COR-L47 (cell line): ENCODE measurements at regions not wholly inside any gene's neighbourhood (a gene's known extent, or its start where the extent isn't known, plus 50 kb on each side); places are given as distances from the start of the nearest gene placed in this dataset.
"Not testable (repeated sequence)": the region's sequence is repeated elsewhere in the genome, so short reads cannot be mapped to it uniquely, and the experiment has no call there.

Source experiments
- DNase-seq: peaks from one replicate; lab custom pipeline; 2025; lab: John Stamatoyannopoulos, UW

- no peak for DNase-seq
Measured at GRCh38 chr1:219352961-219353651, 179.4 kb downstream of the LYPLAL1 start.

- DNase-seq = no peak
Measured at GRCh38 chr1:219350172-219350931, 176.7 kb downstream of the LYPLAL1 start.

DNA sequence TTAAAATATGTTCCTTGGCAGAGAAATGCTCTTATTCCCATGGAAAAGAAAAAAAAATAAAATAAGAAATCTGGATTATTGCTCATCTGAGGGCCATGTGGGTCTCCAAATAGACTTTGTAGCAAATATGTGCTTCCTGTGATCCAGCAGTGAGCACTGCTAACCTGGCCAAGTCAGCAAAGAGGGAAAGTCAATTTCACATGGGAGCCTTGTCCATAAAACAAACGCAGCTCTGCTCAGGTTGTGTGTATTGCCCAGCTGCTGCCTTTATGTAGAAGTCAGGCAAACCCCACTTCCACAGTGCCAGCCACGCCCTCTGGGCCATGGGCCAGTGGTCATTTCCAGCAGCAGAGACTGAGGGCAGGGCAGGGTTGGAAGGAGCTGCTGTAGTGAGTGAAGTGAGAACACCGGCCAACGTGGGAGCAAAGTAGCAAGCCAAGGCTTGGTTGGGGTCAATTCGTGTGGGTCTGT lies 174.3 kb downstream of the LYPLAL1 start:
- DNase-seq = no peak

DNA sequence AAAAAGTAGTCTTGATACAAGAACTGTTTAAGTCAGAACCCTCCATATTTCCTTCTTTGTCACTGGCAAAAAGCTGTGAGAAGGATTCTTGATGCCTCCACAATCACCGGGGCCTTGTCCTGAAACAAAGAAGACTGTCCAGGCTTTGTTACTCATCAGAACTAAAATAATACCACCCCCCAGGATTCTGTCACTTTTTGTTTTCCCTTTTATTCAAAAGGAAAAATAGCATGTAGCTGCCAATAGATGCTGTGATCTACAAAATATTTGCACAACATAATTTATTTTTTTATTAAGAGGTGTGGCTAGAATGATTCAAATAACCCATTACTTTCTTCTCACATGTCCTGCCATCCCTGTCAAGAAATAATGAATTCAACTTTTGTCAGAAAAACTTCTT lies 173.7 kb downstream of the LYPLAL1 start:
- DNase-seq = no peak

- no peak for DNase-seq
Measured at GRCh38 chr1:219345953-219346352, 172.3 kb downstream of the LYPLAL1 start.

DNA sequence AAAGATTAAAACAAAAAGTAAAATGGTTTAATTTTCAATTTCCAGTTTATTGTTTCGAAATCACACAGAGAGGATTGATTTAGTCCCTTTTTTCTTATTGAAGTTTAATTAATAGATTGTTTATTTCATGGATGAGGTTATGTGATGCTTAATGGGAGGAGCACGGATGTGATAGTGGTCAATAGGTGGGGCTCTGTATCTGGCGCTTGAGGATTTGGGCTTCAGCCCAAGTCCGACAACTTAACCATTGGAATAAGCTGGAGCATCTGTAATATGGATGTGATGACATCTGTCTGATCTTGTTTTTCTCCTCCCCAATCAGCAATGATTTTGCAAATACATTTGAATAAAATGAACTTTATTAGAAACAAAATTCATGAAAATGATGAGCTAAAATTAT lies 169.2 kb downstream of the LYPLAL1 start:
- DNase-seq = no peak

- no peak for DNase-seq
Measured at GRCh38 chr1:219340796-219341195, 167.1 kb downstream of the LYPLAL1 start.

DNA sequence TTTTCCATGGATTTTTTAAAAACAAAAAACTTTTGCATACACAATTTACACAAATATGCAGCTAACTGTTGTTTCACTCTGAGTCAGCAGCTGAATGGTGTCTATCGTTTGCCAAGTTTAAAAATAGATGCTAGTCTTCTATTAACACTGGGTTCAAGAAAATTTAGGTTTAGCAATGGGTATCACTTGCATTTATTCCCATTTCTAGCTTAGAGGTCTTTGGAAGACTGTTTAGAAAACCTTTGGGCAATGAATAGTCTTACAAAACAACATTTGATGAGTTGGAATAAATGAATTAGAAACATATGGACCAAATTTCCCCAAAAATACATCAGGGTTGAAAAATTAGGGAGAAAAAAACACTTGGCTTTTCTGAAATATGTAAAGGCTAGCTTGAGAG lies 165.8 kb downstream of the LYPLAL1 start:
- DNase-seq = no peak

- DNase-seq = no peak
Measured at GRCh38 chr1:219337588-219337987, 163.9 kb downstream of the LYPLAL1 start.

GRCh38 chr1:219333626-219334025 lies 159.9 kb downstream of the LYPLAL1 start:
- DNase-seq = no peak

DNA sequence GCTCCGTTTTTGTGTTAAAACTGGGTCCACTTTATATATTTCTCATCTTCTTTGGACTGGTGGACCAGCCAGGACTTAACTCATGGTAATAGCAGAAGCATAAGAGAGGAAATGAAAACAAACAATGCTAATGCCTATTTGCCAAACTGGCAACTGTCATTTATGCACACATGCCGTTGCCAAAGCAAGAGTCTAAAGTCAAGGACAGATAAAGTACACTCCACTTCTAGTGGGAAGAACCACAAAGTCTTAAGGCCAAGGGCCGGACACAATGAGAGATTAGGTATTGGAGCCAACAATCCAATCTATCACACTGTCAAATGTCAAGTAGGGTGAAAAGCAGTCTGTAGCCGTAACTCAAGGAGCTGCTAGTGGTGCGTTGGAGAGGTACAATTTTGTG lies 157.7 kb downstream of the LYPLAL1 start:
- no peak for DNase-seq

DNA sequence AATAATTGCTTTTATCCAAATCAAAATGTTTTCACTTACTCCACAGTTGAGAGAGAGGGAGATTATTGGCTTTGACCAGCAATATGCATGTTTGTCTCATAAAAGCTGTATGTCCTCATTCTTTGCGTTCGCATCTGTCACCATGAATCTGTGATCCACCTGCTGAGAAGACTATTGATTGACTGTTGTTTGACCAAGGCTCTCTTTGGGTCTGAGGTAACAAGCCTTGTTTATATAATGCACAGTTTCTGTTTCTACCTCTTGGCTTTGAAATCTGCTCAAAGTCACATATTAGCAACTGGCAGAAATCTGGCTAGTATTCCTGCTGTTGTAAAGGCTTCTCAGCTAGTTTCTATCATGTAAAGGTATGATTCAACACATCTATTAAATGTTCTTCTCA lies 157.0 kb downstream of the LYPLAL1 start:
- peak; percentile 19 for DNase-seq

DNA sequence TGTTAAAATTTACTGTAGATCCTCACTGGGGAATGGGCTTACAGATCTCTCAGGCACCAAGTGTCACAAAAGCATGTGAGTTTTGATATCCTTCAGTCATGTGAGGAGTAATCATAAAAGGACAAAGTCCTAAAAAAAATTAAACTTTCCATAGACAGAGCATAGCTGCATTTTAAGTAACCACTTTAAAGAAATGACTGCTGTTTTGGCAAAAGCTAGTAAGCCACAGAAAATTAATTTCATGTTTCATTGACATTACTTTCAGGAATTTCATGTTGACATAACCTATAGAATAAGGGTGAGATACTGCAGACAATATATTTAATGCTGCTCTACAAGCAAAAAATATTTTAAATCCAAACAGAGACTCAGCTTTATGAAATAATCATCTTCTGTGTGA lies 156.3 kb downstream of the LYPLAL1 start:
- DNase-seq = no peak

- DNase-seq = no peak
Measured at GRCh38 chr1:219329578-219329977, 155.9 kb downstream of the LYPLAL1 start.

DNA sequence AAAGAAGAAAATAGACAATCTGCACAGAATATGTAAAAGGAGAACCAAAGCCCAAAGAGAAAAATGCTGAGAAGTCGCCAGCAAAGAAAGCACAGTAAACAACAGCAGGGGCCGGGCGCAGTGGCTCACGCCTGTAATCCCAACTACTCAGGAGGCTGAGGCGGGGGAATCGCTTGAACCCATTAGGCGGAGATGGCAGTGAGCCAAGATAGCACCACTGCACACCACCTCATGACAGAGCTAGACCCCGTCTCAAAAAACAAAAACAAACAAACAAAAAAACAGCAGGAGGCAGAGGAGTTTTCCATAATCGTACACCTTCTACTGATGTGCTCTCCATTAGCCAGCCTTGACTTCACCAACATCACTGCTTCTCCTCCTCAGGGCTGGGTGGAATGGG lies 153.2 kb downstream of the LYPLAL1 start:
- DNase-seq = no peak

DNA sequence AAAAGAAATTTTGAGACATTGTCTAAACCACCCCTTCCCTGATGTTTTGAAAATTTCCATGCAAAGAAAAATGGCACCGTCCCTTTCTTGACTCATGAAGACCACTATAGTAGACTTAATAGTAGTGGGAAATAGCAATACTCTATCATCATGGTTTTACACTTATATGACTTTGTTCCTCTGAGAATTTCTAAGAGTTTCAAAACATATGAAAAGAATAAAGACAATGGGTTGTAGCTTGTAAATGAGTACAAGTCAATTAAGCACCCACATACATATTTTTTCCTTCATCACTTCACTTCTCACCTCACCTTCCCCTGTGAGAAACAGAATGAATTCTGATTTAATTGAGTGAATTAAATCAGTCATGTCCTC lies 151.7 kb downstream of the LYPLAL1 start:
- DNase-seq = no peak

DNA sequence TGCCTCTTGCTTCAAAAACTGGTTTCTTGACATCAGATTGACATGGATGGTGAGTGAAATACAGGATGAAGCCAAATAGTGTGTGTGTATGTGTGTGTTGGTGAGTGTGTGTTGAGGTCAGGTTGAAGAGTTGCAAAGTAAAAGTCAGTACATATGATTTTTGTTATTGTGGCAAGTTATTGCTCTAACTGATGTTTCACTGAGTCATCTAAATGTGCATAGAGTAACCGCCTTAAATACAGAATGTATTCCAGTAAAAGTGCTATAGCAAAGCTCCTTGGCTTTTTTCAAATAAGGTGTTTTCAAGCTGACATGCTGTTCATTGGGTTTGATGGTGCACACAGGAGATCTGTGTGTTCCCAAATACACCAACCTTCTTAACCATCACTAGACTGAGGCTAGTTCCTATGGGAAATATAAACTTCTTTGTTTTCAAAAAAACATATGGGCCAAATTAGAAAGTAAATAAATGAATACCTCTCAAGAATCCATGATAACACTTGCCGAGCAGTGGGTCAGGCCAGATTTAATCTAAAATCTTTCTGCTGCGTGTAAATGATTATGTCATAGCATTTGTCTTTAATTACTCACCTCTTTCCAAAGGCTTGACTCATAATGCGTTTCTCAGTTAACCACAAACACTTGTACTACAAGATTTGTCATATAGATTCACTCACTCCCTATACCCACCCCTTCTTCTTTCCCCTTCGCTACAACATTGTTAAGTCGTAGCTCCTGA lies 151.1 kb downstream of the LYPLAL1 start:
- no peak for DNase-seq

DNA sequence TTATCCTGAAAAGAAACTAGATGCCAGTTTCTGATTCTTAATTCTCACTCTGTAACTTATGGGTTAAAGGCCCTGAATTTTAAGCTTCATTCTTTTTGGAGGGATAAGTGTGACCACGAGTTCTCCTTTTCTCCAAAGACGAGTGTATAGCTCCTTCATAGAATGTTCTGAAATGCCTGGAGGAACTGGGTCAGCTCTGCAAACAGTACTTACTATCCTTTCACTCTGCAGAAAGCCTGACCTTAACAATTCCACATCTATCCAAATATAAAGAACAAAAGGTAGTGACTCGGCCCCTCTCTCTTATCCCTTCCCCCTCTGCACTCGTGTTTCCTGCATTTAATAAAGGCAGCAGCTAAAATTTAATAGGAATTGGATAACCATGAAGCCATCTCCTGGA lies 150.5 kb downstream of the LYPLAL1 start:
- no peak for DNase-seq

DNA sequence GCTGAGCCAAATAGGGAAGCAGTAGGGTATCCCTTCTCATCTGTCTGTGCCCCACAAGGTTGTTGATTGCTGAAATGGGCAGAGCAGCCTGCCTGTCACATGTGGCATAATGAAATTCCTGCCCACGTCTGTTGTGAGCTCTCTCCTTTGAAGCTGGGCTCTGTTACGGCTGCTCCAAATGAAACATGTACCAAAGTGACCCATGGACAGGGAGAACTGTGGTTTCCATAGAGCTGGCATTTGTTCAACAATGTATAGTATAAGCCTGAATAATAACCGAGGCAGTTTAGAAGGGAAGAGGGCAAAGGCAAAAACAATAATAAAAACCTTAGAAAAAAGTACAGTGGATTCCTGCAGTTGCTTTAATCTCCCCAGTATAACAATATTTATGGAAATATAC lies 149.7 kb downstream of the LYPLAL1 start:
- no peak for DNase-seq

DNA sequence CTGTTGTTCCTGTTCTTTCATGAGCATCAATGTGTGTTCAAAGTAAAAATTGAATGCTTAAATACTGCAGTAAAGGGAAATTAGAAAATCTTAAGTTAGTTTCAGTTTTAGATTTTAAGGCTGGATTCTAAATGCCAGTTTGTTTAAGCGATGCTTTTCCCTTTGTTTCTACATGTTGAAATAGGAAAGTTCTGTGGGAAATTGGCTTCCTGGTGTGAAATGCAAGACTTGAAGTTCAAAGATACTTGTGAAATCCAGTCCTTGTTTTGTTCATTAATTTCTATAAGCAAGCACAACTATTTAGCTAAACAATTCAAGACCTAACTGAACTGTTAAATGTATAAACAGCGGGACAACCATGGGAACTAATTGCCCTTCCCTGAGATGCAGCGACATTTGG lies 149.1 kb downstream of the LYPLAL1 start:
- no peak for DNase-seq

- DNase-seq = not testable (repeated sequence)
Measured at GRCh38 chr1:219320563-219320962, 146.9 kb downstream of the LYPLAL1 start.

DNA sequence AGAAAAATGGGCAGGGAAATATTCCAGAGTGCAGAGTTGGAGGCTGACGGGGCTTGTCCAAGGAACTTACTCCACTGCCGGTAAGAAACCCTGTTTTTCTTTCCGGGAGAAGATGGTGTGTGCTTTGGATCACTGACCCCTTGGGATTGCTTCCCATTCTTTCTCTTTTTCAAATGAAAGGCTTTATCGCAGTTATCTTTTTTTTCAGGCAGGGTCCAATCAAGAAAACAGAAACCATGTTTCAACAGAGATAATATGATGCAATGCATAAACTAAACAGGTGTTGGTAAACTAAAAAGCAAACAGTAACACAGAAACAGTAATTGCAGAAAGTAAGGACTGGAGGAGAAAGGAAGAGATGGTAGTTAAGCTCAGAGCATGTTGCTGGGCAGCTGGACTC lies 145.1 kb downstream of the LYPLAL1 start:
- no peak for DNase-seq

DNA sequence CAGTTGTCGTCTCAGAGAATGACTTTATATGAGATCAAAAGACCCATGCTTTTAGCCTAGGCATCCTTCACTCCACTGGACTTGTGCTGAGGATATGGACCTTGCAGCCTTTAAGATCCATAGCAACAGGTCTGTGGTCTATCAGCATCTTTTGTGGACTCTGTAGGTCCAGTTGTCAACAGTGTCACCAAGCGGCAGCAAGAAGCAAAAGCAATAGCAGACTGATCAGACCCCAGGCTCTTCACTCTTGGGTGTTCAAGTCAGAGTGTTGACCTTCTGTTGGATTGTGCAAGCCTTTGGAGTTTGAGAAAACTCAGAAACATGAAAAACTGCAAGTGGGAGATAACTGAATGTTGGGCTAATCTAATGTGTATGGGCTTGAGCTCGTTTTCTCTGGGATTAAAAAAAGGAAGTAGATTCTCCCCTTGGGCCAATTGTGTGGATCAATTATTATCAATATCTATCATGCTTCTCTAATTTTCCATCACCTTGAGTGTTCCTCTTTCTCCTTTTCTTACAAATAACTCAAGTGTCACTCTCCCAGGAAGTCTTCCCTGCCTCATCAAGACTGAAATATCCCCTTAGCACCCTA lies 144.2 kb downstream of the LYPLAL1 start:
- DNase-seq = no peak
